ENCODE measurements at regions not wholly inside any gene's neighbourhood (a gene's known extent, or its start where the extent isn't known, plus 50 kb on each side); places are given as distances from the start of the nearest gene placed in this dataset.

DNA sequence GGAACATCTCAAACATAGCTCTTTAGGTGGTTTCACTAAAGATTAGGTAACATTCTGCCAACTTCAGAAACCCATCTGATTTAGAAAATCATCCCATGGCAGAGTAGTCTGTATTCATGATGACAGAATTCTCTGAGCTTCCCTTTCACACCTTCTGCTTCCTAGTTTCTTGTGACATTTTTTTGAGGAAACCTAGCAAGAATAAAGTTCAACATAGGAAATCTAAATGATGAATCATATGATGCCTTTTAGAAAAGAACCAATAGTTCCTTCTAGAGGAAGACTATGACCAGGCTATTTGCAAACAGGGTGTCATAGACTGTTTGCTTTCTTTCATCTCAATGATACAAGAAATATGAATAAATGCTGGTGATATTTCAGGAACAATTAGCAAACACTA is 49.8 kb upstream of the CAMK2D start:
- TF ChIP-seq, protein P1, sequence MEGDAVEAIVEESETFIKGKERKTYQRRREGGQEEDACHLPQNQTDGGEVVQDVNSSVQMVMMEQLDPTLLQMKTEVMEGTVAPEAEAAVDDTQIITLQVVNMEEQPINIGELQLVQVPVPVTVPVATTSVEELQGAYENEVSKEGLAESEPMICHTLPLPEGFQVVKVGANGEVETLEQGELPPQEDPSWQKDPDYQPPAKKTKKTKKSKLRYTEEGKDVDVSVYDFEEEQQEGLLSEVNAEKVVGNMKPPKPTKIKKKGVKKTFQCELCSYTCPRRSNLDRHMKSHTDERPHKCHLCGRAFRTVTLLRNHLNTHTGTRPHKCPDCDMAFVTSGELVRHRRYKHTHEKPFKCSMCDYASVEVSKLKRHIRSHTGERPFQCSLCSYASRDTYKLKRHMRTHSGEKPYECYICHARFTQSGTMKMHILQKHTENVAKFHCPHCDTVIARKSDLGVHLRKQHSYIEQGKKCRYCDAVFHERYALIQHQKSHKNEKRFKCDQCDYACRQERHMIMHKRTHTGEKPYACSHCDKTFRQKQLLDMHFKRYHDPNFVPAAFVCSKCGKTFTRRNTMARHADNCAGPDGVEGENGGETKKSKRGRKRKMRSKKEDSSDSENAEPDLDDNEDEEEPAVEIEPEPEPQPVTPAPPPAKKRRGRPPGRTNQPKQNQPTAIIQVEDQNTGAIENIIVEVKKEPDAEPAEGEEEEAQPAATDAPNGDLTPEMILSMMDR (IDR thresholded peaks at IDR 0.05): no peak
- TF ChIP-seq POLR2A (IDR thresholded peaks at IDR 0.05): no peak

All from uterus (tissue), 2 donors.